AG08396 (cell line): ENCODE measurements at regions not wholly inside any gene's neighbourhood (a gene's known extent, or its start where the extent isn't known, plus 50 kb on each side); places are given as distances from the start of the nearest gene placed in this dataset.

Experiments
- DNase-seq: peaks from one replicate; pipeline ENCODE4 v3.0.0; 2012; ENCODE audit warnings: low spot score, mixed read lengths

DNA sequence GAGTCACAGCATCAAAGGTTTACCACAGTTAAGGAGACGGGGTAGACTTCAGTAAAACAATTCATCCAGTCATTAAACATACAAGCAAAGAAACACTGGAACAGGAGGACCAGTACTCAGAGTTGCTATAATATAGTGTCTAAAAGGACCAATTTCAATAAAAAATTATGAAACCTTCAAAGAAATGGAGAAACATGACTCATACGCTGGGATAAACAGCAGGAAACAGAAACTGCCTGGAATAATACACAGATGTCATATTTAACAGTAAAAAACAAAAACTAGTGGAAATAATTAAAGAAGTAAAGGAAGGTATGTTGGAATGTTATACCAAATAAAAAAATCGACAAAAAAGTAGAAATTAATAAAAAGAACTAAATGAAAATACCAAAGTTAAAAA is 1075.9 kb downstream of the NR2F1-AS1 start:
- DNase-seq: no peak

- DNase-seq: no peak
These were observed 1076.7 kb downstream of the NR2F1-AS1 start for GRCh38 chr5:92504346-92504745.

DNA sequence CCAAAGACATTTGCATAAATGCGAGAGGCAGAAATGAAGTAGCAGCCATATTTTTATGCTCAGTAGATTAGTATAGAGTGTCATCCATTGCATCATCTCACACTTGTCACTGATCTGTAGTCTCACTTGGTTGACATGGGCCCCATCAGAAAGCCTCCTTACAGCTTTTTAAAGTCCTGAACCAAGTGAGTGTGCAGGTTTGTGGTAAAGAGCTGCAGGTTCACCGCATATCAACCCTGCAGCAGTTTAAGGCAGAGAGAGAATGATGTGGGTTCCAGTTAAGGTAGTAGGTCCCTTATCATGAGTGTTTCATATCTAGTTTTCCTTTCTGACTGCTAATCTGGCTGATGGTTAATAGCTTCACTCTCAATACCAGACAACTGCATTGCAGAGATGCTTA is 1080.3 kb downstream of the NR2F1-AS1 start:
- no peak for DNase-seq

DNA sequence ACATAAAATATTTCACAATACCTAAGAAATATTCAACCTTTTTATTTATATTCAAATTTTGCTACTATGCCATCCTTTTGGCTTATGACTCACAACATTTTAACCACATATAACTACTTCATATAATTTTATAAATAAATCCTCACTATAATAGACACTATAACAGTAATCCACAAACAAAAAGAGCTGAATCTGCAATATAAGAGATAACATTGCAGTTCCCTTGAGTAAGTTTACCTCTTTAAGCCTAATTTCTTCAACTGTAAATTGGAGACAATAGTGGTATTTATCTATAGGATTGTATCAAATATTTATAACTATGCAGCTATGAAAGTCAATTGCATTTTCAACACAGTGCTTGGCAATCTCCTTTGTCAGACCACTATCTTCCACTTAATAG is 1084.5 kb downstream of the NR2F1-AS1 start:
- DNase-seq: no peak

GRCh38 chr5:92494508-92494907 is 1086.5 kb downstream of the NR2F1-AS1 start:
- no peak for DNase-seq

- DNase-seq: no peak
These were observed 1088.1 kb downstream of the NR2F1-AS1 start for GRCh38 chr5:92492908-92493307.

- DNase-seq: no peak
These were observed 1096.5 kb downstream of the NR2F1-AS1 start for GRCh38 chr5:92484484-92484883.

DNA sequence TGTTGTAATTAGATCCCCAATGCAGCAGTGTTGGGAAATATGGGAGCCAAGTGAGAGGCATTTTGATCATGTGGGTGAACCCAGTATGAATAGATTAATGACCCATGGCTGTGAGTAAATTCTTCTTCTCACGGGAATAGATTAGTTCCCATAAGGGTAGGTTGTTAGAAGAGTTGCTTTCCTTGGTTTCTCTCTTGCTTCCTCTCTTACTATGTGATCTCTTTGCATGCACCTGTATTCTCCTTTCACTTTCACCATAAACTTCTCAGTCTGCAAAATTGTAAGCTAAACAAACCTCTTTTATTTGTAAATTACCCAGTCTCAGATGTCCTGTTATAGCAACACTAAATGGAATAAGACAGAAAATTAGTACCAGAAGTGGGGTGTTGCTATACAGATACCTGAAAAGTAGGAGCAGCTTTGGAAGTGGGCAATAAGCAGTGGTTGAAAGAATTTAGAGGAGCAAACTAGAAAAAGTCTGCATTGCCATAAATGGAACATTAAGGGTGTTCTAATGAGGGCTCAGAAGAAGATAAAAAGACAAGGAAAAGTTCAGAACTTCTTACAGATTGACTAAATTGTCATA is 1090.0 kb upstream of the ARRDC3 start:
- no peak for DNase-seq

DNA sequence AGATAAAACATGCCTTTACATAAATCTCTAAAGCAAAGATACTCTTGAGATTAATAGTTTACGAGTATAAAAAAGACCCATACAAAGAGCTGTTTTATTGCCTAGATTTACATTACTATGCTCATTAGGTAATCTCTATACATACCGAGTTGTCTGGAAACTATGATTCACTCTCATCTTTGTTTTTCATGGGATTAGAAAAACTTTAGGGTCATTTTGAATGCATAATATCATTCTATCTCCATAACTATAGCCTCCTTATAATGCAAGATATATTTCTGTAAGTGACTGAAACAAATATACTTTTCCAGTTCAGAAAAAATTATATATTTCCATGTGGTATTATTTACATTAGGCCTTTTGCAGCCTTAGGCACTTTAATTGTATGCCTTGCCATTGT is 1088.7 kb upstream of the ARRDC3 start:
- DNase-seq: no peak

DNA sequence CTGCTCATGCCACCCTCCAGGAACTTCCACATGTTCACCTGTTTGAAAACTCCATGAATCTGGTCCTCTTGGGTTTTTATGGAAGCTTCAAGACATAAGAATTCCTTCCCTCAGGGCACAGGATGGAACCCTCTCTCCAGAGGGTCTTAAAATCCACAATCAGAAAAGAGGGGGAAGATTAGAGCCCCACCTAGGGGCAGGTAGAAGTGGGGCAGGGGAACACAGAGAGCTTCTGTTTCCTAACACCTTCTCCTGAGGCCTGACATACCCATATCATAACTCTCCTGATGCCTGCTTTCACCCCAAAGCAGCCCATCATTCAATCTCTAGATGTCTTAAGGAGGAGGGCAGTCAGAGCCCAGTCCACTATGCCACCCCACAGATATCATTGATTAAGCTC is 1087.7 kb upstream of the ARRDC3 start:
- DNase-seq: no peak

- no peak for DNase-seq
These were observed 1085.2 kb upstream of the ARRDC3 start for GRCh38 chr5:92468295-92468694.

GRCh38 chr5:92467695-92468094 is 1084.6 kb upstream of the ARRDC3 start:
- DNase-seq: no peak

GRCh38 chr5:92460505-92460904 is 1077.4 kb upstream of the ARRDC3 start:
- DNase-seq: no peak

GRCh38 chr5:92459654-92460053 is 1076.5 kb upstream of the ARRDC3 start:
- DNase-seq: no peak

GRCh38 chr5:92455011-92455410 is 1071.9 kb upstream of the ARRDC3 start:
- no peak for DNase-seq

DNA sequence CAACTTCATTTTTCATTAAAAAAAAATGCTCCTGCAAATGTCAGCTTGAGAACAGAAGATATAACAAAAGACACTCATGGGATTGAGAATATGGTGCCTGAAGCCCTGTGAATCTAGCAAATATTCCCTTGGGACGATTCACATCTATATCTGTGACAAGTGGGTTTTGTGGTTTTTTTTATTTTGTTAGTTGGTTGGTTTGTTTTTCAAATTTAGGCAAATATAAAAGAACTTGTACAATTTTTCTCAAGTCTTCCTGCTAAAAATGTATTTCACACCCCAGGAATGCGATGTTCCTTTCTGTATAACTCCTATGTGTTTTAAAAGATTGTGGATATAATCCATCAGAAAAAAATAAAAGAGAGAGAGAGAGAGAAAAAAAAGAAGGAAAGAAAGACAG is 1061.8 kb upstream of the ARRDC3 start:
- no peak for DNase-seq

- DNase-seq: no peak
These were observed 1052.7 kb upstream of the ARRDC3 start for GRCh38 chr5:92435781-92436180.

DNA sequence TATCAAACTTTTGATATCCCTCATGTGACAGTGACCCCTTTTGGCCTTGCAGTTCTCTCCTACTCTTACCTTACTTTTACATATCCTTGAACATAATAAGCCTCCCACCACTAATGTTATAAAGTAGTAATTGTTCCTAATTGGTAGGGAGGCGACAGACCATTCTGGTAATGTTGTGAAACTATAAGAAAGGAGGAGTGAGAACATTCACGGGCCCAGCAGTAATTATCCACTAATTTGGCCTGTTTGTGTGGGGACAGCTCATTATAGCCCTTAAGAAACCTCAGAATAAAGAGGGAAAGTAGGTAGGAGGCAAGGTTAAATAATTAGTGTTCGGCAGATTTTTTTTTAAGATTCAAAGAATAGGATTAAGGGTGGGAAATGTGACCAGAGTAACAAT is 1046.5 kb upstream of the ARRDC3 start:
- DNase-seq: no peak

GRCh38 chr5:92428415-92428814 is 1045.3 kb upstream of the ARRDC3 start:
- no peak for DNase-seq

DNA sequence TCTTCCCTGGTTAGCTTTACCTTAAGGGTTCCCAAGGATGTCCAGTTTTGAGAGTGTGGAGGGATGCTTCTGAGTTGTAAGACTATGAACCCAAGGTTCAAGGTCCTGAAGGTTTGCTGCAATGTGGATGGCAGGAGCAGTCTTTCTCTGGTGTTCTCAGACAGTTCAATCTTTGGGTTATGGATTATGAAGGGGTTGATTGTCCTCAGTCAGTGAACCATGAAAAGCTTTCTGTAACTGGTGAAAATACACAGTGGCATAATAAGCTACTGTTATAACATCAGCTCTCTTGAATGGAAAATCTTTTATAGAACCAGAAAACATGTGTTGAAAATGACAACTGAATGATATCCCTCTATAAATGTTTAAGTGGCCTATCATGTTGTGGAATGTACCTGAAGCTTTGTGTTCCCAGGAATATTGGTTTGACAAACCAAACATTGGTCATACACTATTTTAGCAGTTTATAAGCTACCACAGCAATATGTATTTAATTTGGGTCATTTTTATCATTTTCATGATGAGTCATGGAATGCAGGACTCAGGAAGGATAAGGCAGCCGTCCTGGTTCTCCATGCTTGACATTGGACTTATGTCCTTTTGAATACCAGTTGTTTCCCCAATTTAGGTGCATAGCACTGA is 1041.8 kb upstream of the ARRDC3 start:
- DNase-seq: no peak

- DNase-seq: no peak
These were observed 1038.8 kb upstream of the ARRDC3 start for GRCh38 chr5:92421942-92422341.

- no peak for DNase-seq
These were observed 1038.1 kb upstream of the ARRDC3 start for GRCh38 chr5:92421196-92421595.

DNA sequence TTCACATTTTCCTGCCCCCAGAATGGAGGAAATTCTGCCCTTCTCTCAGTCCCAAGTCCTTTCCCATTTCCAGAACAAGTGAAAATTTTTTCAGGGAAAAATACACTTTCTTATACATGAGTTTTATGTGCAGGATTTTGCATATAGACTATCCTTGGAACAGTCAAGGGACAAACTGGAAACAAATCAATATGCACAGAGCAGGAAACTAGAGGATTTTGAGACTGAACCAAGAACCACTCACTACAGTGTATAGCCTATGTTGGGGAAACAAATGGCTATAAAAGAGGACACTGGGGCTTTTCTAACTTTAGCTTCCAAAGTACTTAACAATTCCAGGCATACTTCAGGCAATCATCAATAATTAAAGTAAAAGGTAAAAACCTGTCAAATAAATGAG is 1036.1 kb upstream of the ARRDC3 start:
- no peak for DNase-seq

DNA sequence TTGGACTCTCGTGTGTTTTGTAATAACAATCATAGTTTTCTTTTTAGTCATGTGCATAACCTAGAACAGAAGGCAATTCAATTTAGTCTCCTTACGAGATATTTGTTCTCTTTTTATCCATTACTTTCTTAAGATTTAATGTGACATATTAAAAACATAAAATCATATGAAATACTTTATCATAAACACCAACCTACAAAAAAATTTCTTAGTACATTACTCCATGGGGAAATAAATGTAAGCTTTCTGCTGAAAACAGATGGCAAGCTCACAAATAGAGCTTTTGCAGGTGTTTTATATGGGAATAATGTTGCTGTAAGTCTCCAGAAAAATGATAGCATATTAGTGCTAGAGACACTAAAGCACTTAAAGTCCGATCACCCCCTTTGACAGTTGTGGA is 1035.2 kb upstream of the ARRDC3 start:
- no peak for DNase-seq
